Breast epithelium (tissue), 4 donors: ENCODE measurements at regions not wholly inside any gene's neighbourhood (a gene's known extent, or its start where the extent isn't known, plus 50 kb on each side); places are given as distances from the start of the nearest gene placed in this dataset.

ENCODE experiments used
- DNase-seq, 2 donors: peaks; one replicate each; pipeline ENCODE4 v3.0.0-alpha.2; 2019; ENCODE audit warnings: low spot score in 2 of 2
- H3K27ac ChIP-seq, 2 donors: fragments of 200-600 bp; sonication (generic) in 1 of 2; one replicate each; pipeline ENCODE4 v1.5.1; 2016 to 2019; ENCODE audit warnings: mild to moderate bottlenecking in 1 of 2
- H3K27me3 ChIP-seq, 2 donors: fragments of 200-600 bp; sonication (generic) in 1 of 2; one replicate each; pipeline versions ENCODE4 v1.5.1 to v1.6.0; 2017 to 2019; ENCODE audit warnings: control low read depth in 1 of 2, mild to moderate bottlenecking in 1 of 2
- H3K36me3 ChIP-seq: fragments of 200-600 bp; one replicate; pipeline ENCODE4 v1.5.1; 2019
- H3K4me1 ChIP-seq, 2 donors: fragments of 200-600 bp; sonication (generic); one replicate each; pipeline ENCODE4 v1.5.1; 2016 to 2019; ENCODE audit warnings: control low read depth in 1 of 2
- H3K4me3 ChIP-seq, 3 donors: fragments of 200-600 bp; sonication (generic); 1 replicate in 2 of 3; 2 replicates in 1 of 3; pipeline ENCODE4 v1.5.1; 2016 to 2019; ENCODE audit warnings: mild to moderate bottlenecking in 3 of 3, moderate library complexity in 2 of 3
- H3K9me3 ChIP-seq, 2 donors: fragments of 200-600 bp; sonication (generic) in 1 of 2; one replicate each; pipeline ENCODE4 v1.5.1; 2016 to 2019; ENCODE audit warnings: control low read depth in 1 of 2
- POLR2A ChIP-seq: fragments of 450-650 bp; IDR thresholded peaks from one replicate; pipeline ENCODE4 v1.6.1; 2016; ENCODE audit warnings: antibody characterized with exemption, mild to moderate bottlenecking, moderate library complexity
- POLR2AphosphoS5 ChIP-seq, 3 donors: sonication (generic); formaldehyde crosslinking; IDR thresholded peaks; one replicate each; pipeline ENCODE4 v1.6.1; 2017; ENCODE audit warnings: antibody characterized with exemption in 3 of 3
- intact Hi-C: fragments of 100-400 bp; cut with DNase I; formaldehyde crosslinking; loops from one replicate; pipeline ENCODE4 v1.15.1; 2023; ENCODE audit warnings: low total_unique reads
- TF ChIP-seq, protein P1 (sequence below), 3 donors: fragments of 450-650 bp; IDR thresholded peaks; one replicate each; pipeline ENCODE4 v1.5.1; 2016 to 2017; ENCODE audit warnings: antibody characterized with exemption in 3 of 3, mild to moderate bottlenecking in 3 of 3, moderate library complexity in 3 of 3

GRCh38 chr1:221562542-221563475 lies 179.1 kb downstream of the DUSP10 start:
- DNase-seq = no peak
- Histone ChIP-seq H3K27me3 (no peaks in the 10 kb centered on the region), H3K4me1 (no peaks in the 10 kb centered on the region), H3K27ac (no peak overlapping the region), H3K9me3 (no peaks in the 10 kb centered on the region), H3K4me3 (no peak overlapping the region), H3K36me3 (no peaks in the 10 kb centered on the region)
- TF ChIP-seq POLR2AphosphoS5 (IDR thresholded peaks at IDR 0.05) = no peak
- no peak for TF ChIP-seq POLR2A
- TF ChIP-seq, protein P1, sequence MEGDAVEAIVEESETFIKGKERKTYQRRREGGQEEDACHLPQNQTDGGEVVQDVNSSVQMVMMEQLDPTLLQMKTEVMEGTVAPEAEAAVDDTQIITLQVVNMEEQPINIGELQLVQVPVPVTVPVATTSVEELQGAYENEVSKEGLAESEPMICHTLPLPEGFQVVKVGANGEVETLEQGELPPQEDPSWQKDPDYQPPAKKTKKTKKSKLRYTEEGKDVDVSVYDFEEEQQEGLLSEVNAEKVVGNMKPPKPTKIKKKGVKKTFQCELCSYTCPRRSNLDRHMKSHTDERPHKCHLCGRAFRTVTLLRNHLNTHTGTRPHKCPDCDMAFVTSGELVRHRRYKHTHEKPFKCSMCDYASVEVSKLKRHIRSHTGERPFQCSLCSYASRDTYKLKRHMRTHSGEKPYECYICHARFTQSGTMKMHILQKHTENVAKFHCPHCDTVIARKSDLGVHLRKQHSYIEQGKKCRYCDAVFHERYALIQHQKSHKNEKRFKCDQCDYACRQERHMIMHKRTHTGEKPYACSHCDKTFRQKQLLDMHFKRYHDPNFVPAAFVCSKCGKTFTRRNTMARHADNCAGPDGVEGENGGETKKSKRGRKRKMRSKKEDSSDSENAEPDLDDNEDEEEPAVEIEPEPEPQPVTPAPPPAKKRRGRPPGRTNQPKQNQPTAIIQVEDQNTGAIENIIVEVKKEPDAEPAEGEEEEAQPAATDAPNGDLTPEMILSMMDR (IDR thresholded peaks at IDR 0.05) = no peak
- intact Hi-C loops = no loop called here

DNA sequence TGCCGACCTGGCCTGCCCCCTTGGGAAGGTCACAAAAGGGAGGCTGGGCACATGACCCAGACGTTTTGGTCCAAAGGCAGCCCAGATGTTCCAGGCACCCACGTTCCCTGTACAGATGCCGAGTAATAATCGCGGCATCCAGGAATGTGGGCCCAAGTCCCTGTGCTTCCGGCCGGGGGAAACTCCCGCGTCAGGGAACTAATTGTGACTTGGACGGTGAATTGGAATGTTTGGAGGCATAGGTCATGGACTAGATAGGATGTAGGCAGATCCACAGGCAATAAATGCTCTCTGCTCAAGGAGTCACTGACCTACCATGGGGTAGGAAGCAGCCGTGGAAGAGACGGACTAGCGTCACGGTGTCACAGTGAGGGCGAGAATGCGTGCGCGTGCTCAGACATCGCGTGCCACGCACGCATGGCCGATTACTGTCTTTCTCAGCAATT lies 178.4 kb downstream of the DUSP10 start:
- no peak overlapping the region for H3K4me3 ChIP-seq
- no peak overlapping the region for H3K27ac ChIP-seq
- H3K36me3 ChIP-seq = no peaks in the 10 kb centered on the region
- no peaks in the 10 kb centered on the region for H3K27me3 ChIP-seq
- no peaks in the 10 kb centered on the region for H3K4me1 ChIP-seq
- TF ChIP-seq POLR2A (no peak), POLR2AphosphoS5 (IDR thresholded peaks at IDR 0.05) (no peak)
- TF ChIP-seq, protein P1 (IDR thresholded peaks at IDR 0.05) = no peak
- DNase-seq = no peak
- intact Hi-C loops = no loop called here
- H3K9me3 ChIP-seq = no peaks in the 10 kb centered on the region

DNA sequence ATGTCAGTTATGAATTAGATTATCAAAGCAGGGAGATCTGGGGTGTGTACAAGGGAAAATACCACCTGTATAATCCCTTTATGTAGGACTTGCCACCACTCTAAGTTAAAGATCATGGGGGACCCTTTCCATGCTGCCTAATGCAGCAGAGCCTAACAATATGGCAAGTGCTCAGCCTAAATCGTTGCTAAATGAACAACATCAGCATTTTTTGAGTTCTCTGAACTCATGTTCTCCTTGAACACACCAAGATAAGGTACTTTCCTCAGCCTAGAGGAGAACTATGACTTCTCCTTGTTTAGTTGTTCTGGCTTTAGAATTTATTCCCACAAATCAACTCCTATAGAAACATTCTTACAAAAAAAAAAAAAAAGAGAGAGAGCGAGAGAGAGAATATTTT lies 177.0 kb downstream of the DUSP10 start:
- DNase-seq = no peak
- Histone ChIP-seq H3K27ac (no peak overlapping the region), H3K36me3 (no peaks in the 10 kb centered on the region), H3K4me3 (no peak overlapping the region), H3K27me3 (no peaks in the 10 kb centered on the region), H3K9me3 (no peaks in the 10 kb centered on the region), H3K4me1 (no peaks in the 10 kb centered on the region)
- intact Hi-C loops = no loop called here
- TF ChIP-seq POLR2AphosphoS5 (IDR thresholded peaks at IDR 0.05) = no peak
- TF ChIP-seq, protein P1 (IDR thresholded peaks at IDR 0.05) = no peak
- TF ChIP-seq POLR2A = no peak

DNA sequence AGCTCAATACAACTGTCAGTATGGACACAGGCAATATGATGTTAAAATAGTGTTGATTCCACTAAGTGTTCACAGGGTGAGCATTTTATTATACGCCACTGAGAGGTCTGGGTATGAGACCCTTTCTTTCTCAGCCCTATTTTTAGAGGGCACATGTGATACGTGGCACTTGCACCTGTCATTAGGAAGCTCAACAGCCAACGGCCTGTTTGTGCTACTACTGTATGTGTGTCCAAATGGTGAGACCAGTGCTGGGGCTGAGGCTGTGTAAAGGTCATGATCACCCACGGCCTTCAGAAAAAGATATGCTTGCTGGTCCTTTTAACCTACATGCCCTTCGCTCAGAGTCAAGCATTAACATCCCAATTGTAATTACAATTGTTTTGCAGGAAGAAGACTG lies 176.2 kb downstream of the DUSP10 start:
- Histone ChIP-seq H3K9me3 (no peaks in the 10 kb centered on the region), H3K27ac (no peak overlapping the region), H3K4me3 (no peak overlapping the region), H3K27me3 (no peaks in the 10 kb centered on the region), H3K36me3 (no peaks in the 10 kb centered on the region), H3K4me1 (no peaks in the 10 kb centered on the region)
- DNase-seq = no peak
- TF ChIP-seq, protein P1 (IDR thresholded peaks at IDR 0.05) = no peak
- no peak for TF ChIP-seq POLR2AphosphoS5 (IDR thresholded peaks at IDR 0.05)
- no peak for TF ChIP-seq POLR2A
- intact Hi-C loops = no loop called here

DNA sequence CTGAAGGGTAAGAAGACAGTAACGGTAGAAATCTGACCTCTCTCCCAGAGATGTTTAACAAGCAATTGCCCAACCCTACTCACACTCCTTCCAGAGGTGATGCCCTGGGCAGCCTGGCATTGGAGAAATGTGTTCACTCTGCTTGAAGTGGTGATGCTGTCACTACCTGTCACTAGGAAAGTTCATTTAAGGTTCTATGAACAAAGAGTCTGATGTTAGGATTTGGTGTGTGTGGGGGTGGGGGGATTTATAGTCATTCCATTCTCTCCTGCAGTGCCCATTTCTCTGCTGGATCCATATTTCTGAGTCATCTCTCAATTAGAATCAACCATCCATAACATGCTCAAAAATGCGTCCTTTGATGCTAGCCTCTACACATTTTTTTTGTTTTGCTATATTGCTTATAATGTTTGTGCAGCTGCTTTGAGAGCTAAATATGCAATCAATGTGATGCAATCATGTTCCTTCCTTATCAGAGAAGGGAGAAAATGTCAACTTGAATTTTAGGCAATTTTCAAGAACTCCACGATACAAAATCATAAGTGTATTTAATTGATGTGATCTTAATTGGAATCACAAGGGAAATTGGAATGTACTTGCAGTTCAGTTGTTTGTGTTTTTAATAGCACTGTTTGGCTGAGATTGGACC lies 173.9 kb downstream of the DUSP10 start:
- Histone ChIP-seq H3K36me3 (no peaks in the 10 kb centered on the region), H3K9me3 (no peaks in the 10 kb centered on the region), H3K27ac (no peak overlapping the region), H3K4me3 (no peak overlapping the region), H3K27me3 (no peaks in the 10 kb centered on the region), H3K4me1 (no peaks in the 10 kb centered on the region)
- intact Hi-C loops = no loop called here
- DNase-seq = no peak
- TF ChIP-seq POLR2A = no peak
